IMR-90 (cell line): ENCODE measurements at regions not wholly inside any gene's neighbourhood (a gene's known extent, or its start where the extent isn't known, plus 50 kb on each side); places are given as distances from the start of the nearest gene placed in this dataset.

ENCODE experiments used
- ATAC-seq: fragments of 200-7000 bp; cut with Tn5 transposase; 2 replicates; pipeline ENCODE4 v1.9.1; 2020; ENCODE audit warnings: low read depth, mild to moderate bottlenecking, moderate library complexity
- BruUV-seq: library from RNA; stranded (reverse); fragments of 400-500 nt; replicated peaks from 2 replicates; lab custom pipeline; 2021; lab: Mats Ljungman, UMichigan
- CTCF ChIA-PET: fragments of 300-600 bp; formaldehyde crosslinking; extraction: SDS; loops from one replicate; lab custom pipeline; 2021; ENCODE audit warnings: antibody characterized with exemption; lab: Yijun Ruan, JAX
- POLR2A ChIA-PET: fragments of 300-600 bp; sonication (Branson Sonifier 250); formaldehyde crosslinking; loops from one replicate; lab custom pipeline; 2022; ENCODE audit warnings: antibody characterized with exemption; ENCODE audit not compliant: unreplicated experiment; lab: Charles Lee
- DNase-seq: peaks from one replicate; pipeline ENCODE4 v3.0.0; 2013
- H2AFZ ChIP-seq: replicated peaks from 2 replicates; pipeline ENCODE3; 2013; ENCODE audit warnings: low read length, mild to moderate bottlenecking; ENCODE audit not compliant: poor library complexity
- H2AK5ac ChIP-seq: 2 replicates; pipeline ENCODE4 v1.6.1; 2013; ENCODE audit warnings: low read depth, low read length, inconsistent platforms
- H2AK9ac ChIP-seq: replicated peaks from 2 replicates; pipeline ENCODE3; 2013; ENCODE audit warnings: mild to moderate bottlenecking, low read depth, low read length, moderate library complexity; ENCODE audit not compliant: poor library complexity
- H2BK120ac ChIP-seq: 2 replicates; pipeline ENCODE4 v1.6.1; 2013; ENCODE audit warnings: low read depth, low read length, inconsistent platforms
- H2BK15ac ChIP-seq: 3 replicates; pipeline ENCODE4 v1.6.1; 2013; ENCODE audit warnings: low read depth, low read length, inconsistent platforms
- H2BK20ac ChIP-seq: 2 replicates; pipeline ENCODE4 v1.6.1; 2013; ENCODE audit warnings: low read depth, mild to moderate bottlenecking, inconsistent platforms, low read length, moderate library complexity
- H2BK5ac ChIP-seq: 2 replicates; pipeline ENCODE4 v1.6.1; 2013; ENCODE audit warnings: mild to moderate bottlenecking, low read depth, low read length, inconsistent platforms; ENCODE audit not compliant: poor library complexity, severe bottlenecking
- H3K14ac ChIP-seq: replicated peaks from 2 replicates; pipeline ENCODE4 v1.6.1; 2013; ENCODE audit warnings: low read depth, low read length, inconsistent platforms
- H3K18ac ChIP-seq: 2 replicates; pipeline ENCODE4 v1.6.1; 2013; ENCODE audit warnings: low read depth, low read length, control low read depth
- H3K23ac ChIP-seq: 2 replicates; pipeline ENCODE4 v1.6.1; 2013; ENCODE audit warnings: low read depth, low read length, inconsistent platforms
- H3K27ac ChIP-seq: 2 replicates; pipeline ENCODE4 v1.5.1; 2013; ENCODE audit warnings: mild to moderate bottlenecking, control low read depth, low read length; ENCODE audit not compliant: insufficient read depth
- H3K27me3 ChIP-seq: 2 replicates; pipeline ENCODE4 v1.6.1; 2013; ENCODE audit warnings: low read length; ENCODE audit not compliant: control insufficient read depth, insufficient read depth
- H3K36me3 ChIP-seq: 2 replicates; pipeline ENCODE4 v1.6.1; 2013; ENCODE audit warnings: low read length, mixed read lengths; ENCODE audit not compliant: control insufficient read depth, insufficient read depth
- H3K4ac ChIP-seq: 2 replicates; pipeline ENCODE4 v1.6.1; 2013; ENCODE audit warnings: low read depth, low read length, inconsistent platforms
- H3K4me1 ChIP-seq: 2 replicates; pipeline ENCODE4 v1.6.1; 2013; ENCODE audit warnings: low read length, mixed read lengths; ENCODE audit not compliant: control insufficient read depth, insufficient read depth
- H3K4me2 ChIP-seq: 2 replicates; pipeline ENCODE4 v1.6.1; 2013; ENCODE audit warnings: low read depth, mild to moderate bottlenecking, control low read depth, low read length, moderate library complexity
- H3K4me3 ChIP-seq: 2 replicates; pipeline ENCODE4 v1.5.1; 2013; ENCODE audit warnings: low read depth, mild to moderate bottlenecking, control low read depth, low read length, moderate library complexity; ENCODE audit not compliant: insufficient read depth
- H3K56ac ChIP-seq: 2 replicates; pipeline ENCODE4 v1.6.1; 2013; ENCODE audit warnings: low read length, inconsistent platforms; ENCODE audit not compliant: insufficient read depth; ENCODE audit errors: extremely low read depth
- H3K79me1 ChIP-seq, 2 experiments: 2 replicates each; pipeline ENCODE4 v1.6.1; 2013; ENCODE audit warnings: low read length in 2 of 2, inconsistent platforms in 1 of 2, low read depth in 1 of 2
- H3K9ac ChIP-seq: 2 replicates; pipeline ENCODE4 v1.6.1; 2013; ENCODE audit warnings: low read depth, low read length, control low read depth
- H3K9me1 ChIP-seq: 2 replicates; pipeline ENCODE4 v1.6.1; 2013; ENCODE audit warnings: low read length, inconsistent platforms; ENCODE audit not compliant: insufficient read depth
- H3K9me3 ChIP-seq: 2 replicates; pipeline ENCODE4 v1.6.1; 2013; ENCODE audit warnings: low read length; ENCODE audit not compliant: control insufficient read depth, insufficient read depth
- H4K20me1 ChIP-seq: 2 replicates; pipeline ENCODE4 v1.6.1; 2013; ENCODE audit warnings: low read length, inconsistent platforms; ENCODE audit not compliant: insufficient read depth
- H4K5ac ChIP-seq: 2 replicates; pipeline ENCODE4 v1.6.1; 2013; ENCODE audit warnings: mild to moderate bottlenecking, low read depth, low read length, control low read depth
- H4K8ac ChIP-seq, 2 experiments: 2 replicates each; pipeline ENCODE4 v1.6.1; 2013; ENCODE audit warnings: low read depth in 2 of 2, low read length in 2 of 2, control low read depth in 1 of 2, inconsistent platforms in 1 of 2
- H4K91ac ChIP-seq: 2 replicates; pipeline ENCODE4 v1.6.1; 2013; ENCODE audit warnings: low read depth, low read length, inconsistent platforms; ENCODE audit not compliant: insufficient read depth
- CEBPB ChIP-seq: IDR thresholded peaks from 2 replicates; pipeline ENCODE4 v1.6.1; 2012; ENCODE audit warnings: low read depth, low read length, improper control_type of control experiment
- MXI1 ChIP-seq: IDR thresholded peaks from 2 replicates; pipeline ENCODE4 v1.6.1; 2012; ENCODE audit warnings: low read depth, mild to moderate bottlenecking, low read length, moderate library complexity, borderline replicate concordance
- NFE2L2 ChIP-seq: fragments of 150-350 bp; IDR thresholded peaks from 2 replicates; pipeline ENCODE4 v1.6.1; 2016; ENCODE audit warnings: low read depth, mild to moderate bottlenecking, low read length
- POLR2A ChIP-seq: IDR thresholded peaks from 2 replicates; pipeline ENCODE4 v1.6.1; 2012; ENCODE audit warnings: mild to moderate bottlenecking, low read depth, low read length
- RFX5 ChIP-seq: IDR thresholded peaks from 2 replicates; pipeline ENCODE4 v1.8.0; 2012; ENCODE audit warnings: low read depth, mild to moderate bottlenecking, low read length, moderate library complexity
- WGBS, 2 experiments: methylation state at CpG; one replicate each; pipeline versions ENCODE4 v1.1.5 to v1.1.7; 2013; ENCODE audit warnings: missing lambda C conversion rate in 2 of 2; ENCODE audit not compliant: insufficient read length in 1 of 2; ENCODE audit errors: extremely low coverage in 2 of 2; 5-methylcytosine and 5-hydroxymethylcytosine counted together
- dilution Hi-C: fragments of 300-500 bp; cut with HindIII; formaldehyde crosslinking; loops from one replicate; pipeline ENCODE4 v1.14.3; 2018; ENCODE audit warnings: low sequenced_read_pairs; ENCODE audit not compliant: unreplicated experiment
- in situ Hi-C: fragments of 300-500 bp; cut with MboI; formaldehyde crosslinking; loops from 3 replicates; pipeline ENCODE4 v1.14.3; 2019; ENCODE audit warnings: low sequenced_read_pairs, inconsistent platforms, mixed read lengths
- intact Hi-C: fragments of 100-400 bp; cut with micrococcal nuclease; formaldehyde crosslinking; loops from 2 replicates; pipeline ENCODE4 v1.10.0; 2022

- no peak for TF ChIP-seq NFE2L2
- no peak for TF ChIP-seq POLR2A
- TF ChIP-seq MXI1: no peak
Observed at GRCh38 chr2:226483745-226484619, 315.6 kb downstream of the IRS1 start (continued).

DNA sequence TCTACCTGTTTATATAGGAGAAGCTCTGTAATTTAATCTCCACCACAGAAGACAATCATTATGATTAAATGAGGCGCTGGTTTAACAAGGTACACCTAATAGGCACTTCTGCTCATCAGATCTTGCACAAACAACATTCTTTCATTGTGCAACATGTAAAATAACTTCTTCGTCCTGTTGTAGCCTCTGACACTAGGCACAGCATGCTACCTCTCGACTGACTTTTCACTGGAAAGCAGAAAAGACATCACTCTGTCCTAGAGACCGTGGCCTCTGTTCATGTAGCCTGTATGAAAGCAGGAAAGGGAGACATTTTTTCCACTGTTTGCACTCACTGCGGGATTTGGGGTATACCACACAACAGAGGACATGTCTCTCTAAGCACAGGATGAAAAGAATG is 316.5 kb downstream of the IRS1 start:
- Histone ChIP-seq H4K91ac (peak overlapping the region; percentile 84), H3K23ac (peak overlapping the region; percentile 57), H2BK5ac (peak overlapping the region; percentile 96), H3K4me2 (peak overlapping the region; percentile 7), H3K27ac (peak overlapping the region; percentile 36; the same call in 1 of the 2 replicates), H3K18ac (peak overlapping the region; percentile 75), H3K4me1 (peaks cover 20% of the 10 kb centered on the region), H3K79me1 (peaks cover 0 to 9% of the 10 kb centered on the region in 2 experiments; a peak in 2 of 4 replicates), H2BK120ac (peak overlapping the region; percentile 95), H4K8ac (peak overlapping the region; percentile 53 to 80), H2BK15ac (peak overlapping the region; percentile 69; the same call in 2 of the 3 replicates), H3K9ac (peak overlapping the region; percentile 47; the same call in 1 of the 2 replicates), H2BK20ac (peak overlapping the region; percentile 92), H2AFZ (peak overlapping the region; percentile 71), H3K14ac (peak overlapping the region; percentile 94), H3K36me3 (no peaks in the 10 kb centered on the region), H4K5ac (peak overlapping the region; percentile 80), H3K4me3 (no peak overlapping the region), H3K27me3 (no peaks in the 10 kb centered on the region), H3K9me1 (peaks cover 9% of the 10 kb centered on the region), H2AK5ac (peak overlapping the region; percentile 56; the same call in 1 of the 2 replicates), H4K20me1 (no peaks in the 10 kb centered on the region), H3K4ac (peak overlapping the region; percentile 85), H3K9me3 (no peaks in the 10 kb centered on the region), H2AK9ac (no peak overlapping the region), H3K56ac (peak overlapping the region; percentile 60; the same call in 1 of the 2 replicates)
- dilution Hi-C loops: no loop called here
- in situ Hi-C loops: no loop called here
- ChIA-PET POLR2A (interaction anchor here (0.6 kb wide), 1 partner anchor 272 kb away, joined by 3 read pairs; no protein-coding TSS in a partner anchor), CTCF (no interaction called here)
- DNase-seq: no peak
- intact Hi-C loops: loop anchor here (2.0 to 5.0 kb wide), 3 partner anchors 99 to 504 kb away; no protein-coding TSS in a partner anchor
- TF ChIP-seq POLR2A: no peak
- TF ChIP-seq CEBPB: peak; percentile 60; the same call in 1 of the 2 replicates
- no peak for TF ChIP-seq RFX5
- no CpG with 5 or more reads among the region's 5 CpGs for WGBS, 2 experiments
- ATAC-seq: no peak
- no TSS peak for BruUV-seq
